Panc1 (cell line): ENCODE measurements at regions not wholly inside any gene's neighbourhood (a gene's known extent, or its start where the extent isn't known, plus 50 kb on each side); places are given as distances from the start of the nearest gene placed in this dataset.

Experiments
- ATAC-seq: fragments of 200-7000 bp; cut with Tn5 transposase; 2 replicates; pipeline ENCODE4 v1.9.1; 2020; ENCODE audit warnings: mild to moderate bottlenecking, moderate library complexity
- BruUV-seq: library from RNA; stranded (reverse); fragments of 400-500 nt; replicated peaks from 2 replicates; lab custom pipeline; 2021; lab: Mats Ljungman, UMichigan
- CTCF ChIA-PET: fragments of 300-600 bp; sonication (Branson Sonifier 250); formaldehyde crosslinking; loops from one replicate; lab custom pipeline; 2022; ENCODE audit warnings: antibody characterized with exemption; lab: Charles Lee
- POLR2A ChIA-PET: fragments of 300-600 bp; sonication (Branson Sonifier 250); formaldehyde crosslinking; loops from one replicate; lab custom pipeline; 2022; ENCODE audit warnings: antibody characterized with exemption; lab: Charles Lee
- DNase-seq: peaks from one replicate; pipeline ENCODE4 v3.0.0-alpha.2; 2010; ENCODE audit warnings: low read depth, low spot score
- H3K27ac ChIP-seq: 2 replicates; pipeline ENCODE4 v1.5.1; 2011; ENCODE audit warnings: mild to moderate bottlenecking, low read length, inconsistent platforms
- H3K27me3 ChIP-seq: fragments of 200-500 bp; sonication (Bioruptor generic); 2 replicates; pipeline ENCODE4 v1.6.0; 2014; ENCODE audit warnings: low read length, inconsistent platforms; ENCODE audit not compliant: control insufficient read depth, insufficient read depth
- H3K36me3 ChIP-seq: fragments of 200-500 bp; sonication (Bioruptor generic); 2 replicates; pipeline ENCODE4 v1.5.1; 2014; ENCODE audit warnings: inconsistent platforms, mild to moderate bottlenecking, low read length, moderate library complexity; ENCODE audit not compliant: control insufficient read depth, insufficient read depth
- H3K4me1 ChIP-seq: 2 replicates; pipeline ENCODE4 v1.5.1; 2011; ENCODE audit warnings: inconsistent platforms, mild to moderate bottlenecking, low read length, moderate library complexity; ENCODE audit not compliant: control insufficient read depth, insufficient read depth
- H3K4me3 ChIP-seq, 2 experiments: 2 replicates each; pipeline ENCODE4 v1.5.1; 2011 to 2012; ENCODE audit warnings: low read depth in 2 of 2, low read length in 2 of 2, mild to moderate bottlenecking in 2 of 2, inconsistent platforms in 1 of 2, moderate library complexity in 1 of 2
- H3K9me3 ChIP-seq: fragments of 200-500 bp; sonication (Bioruptor generic); 2 replicates; pipeline ENCODE4 v1.5.1; 2014; ENCODE audit warnings: low read depth, mild to moderate bottlenecking, inconsistent platforms, low read length, moderate library complexity; ENCODE audit not compliant: control insufficient read depth, insufficient read depth
- CTCF ChIP-seq: fragments of 450-650 bp; IDR thresholded peaks from 2 replicates; pipeline ENCODE4 v1.5.1; 2017; ENCODE audit warnings: mild to moderate bottlenecking
- POLR2AphosphoS5 ChIP-seq: IDR thresholded peaks from 2 replicates; pipeline ENCODE4 v1.6.1; 2012; ENCODE audit warnings: mild to moderate bottlenecking, low read depth, low read length, moderate library complexity
- SIN3A ChIP-seq: IDR thresholded peaks from 2 replicates; pipeline ENCODE4 v1.6.1; 2012; ENCODE audit warnings: low read depth, mild to moderate bottlenecking, low read length, moderate library complexity, borderline replicate concordance; ENCODE audit not compliant: insufficient read depth
- TCF7L2 ChIP-seq: IDR thresholded peaks from 2 replicates; pipeline ENCODE4 v1.6.1; 2011; ENCODE audit warnings: mild to moderate bottlenecking, low read depth, low read length, inconsistent platforms
- in situ Hi-C: cut with HindIII; loops from 2 replicates; pipeline ENCODE4 v1.10.0; 2016; ENCODE audit warnings: low sequenced_read_pairs, low pct_unique_long_range_greater_than_20kb
- intact Hi-C: fragments of 100-400 bp; cut with micrococcal nuclease; formaldehyde crosslinking; loops from one replicate; pipeline ENCODE4 v1.10.0; 2022; ENCODE audit not compliant: unreplicated experiment
- TF ChIP-seq, protein P1 (sequence below), 2 experiments: IDR thresholded peaks; 2 replicates each; pipeline ENCODE4 v1.6.1; 2011 to 2012; ENCODE audit warnings: low read depth in 2 of 2, control low read depth in 1 of 2, low read length in 1 of 2, mild to moderate bottlenecking in 1 of 2, moderate library complexity in 1 of 2; ENCODE audit not compliant: insufficient read depth in 1 of 2

DNA sequence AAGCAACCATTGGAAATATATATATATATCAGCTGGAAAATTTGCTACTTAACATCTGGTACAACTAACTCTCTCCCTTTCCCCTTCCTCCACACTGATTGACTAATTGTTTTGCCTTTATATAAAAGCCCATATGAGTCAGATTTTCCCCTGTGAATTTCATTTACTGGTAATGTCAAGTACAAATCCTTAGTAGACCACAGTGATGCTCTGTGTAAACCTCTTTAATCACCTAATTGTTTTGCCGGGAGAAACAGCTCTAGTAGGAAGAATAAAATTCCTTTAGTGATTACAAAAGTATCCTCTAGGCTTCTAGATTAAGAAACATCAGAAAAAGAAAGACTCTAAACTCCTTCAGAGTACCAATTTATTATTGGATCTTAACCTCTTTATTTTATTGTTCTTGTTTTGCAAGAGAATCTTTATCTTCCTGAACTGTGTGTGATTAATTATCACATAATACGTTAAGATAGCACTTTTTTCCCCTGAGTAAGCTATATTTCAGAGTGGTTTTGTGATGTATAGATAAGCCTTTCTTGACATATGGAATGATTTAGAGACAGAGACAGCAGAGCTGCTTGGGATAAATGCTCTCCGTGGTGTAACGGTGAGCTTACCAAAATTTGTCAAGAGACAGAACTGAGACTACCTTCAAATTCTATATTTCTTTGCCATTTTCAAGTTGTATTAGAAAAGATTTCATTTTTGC is 1606.4 kb upstream of the TENM3 start:
- Histone ChIP-seq H3K4me1 (no peaks in the 10 kb centered on the region), H3K9me3 (no peaks in the 10 kb centered on the region), H3K36me3 (no peaks in the 10 kb centered on the region), H3K27me3 (no peaks in the 10 kb centered on the region), H3K27ac (no peak overlapping the region), H3K4me3 (no peak overlapping the region)
- POLR2A ChIA-PET: no interaction called here
- no TSS peak for BruUV-seq
- in situ Hi-C loops (no loop called here), intact Hi-C loops (no loop called here)
- DNase-seq (no peak), ATAC-seq (no peak)
- TF ChIP-seq SIN3A (no peak), POLR2AphosphoS5 (no peak)
- CTCF ChIA-PET: no interaction called here

GRCh38 chr4:180637616-180638015 is 1605.6 kb upstream of the TENM3 start:
- Histone ChIP-seq H3K9me3 (no peaks in the 10 kb centered on the region), H3K4me1 (no peaks in the 10 kb centered on the region), H3K4me3 (no peak overlapping the region), H3K27me3 (no peaks in the 10 kb centered on the region), H3K27ac (no peak overlapping the region), H3K36me3 (no peaks in the 10 kb centered on the region)
- ChIA-PET CTCF (no interaction called here), POLR2A (no interaction called here)
- intact Hi-C loops: no loop called here
- BruUV-seq: no TSS peak
- DNase-seq (no peak), ATAC-seq (no peak)
- in situ Hi-C loops: no loop called here
- TF ChIP-seq TCF7L2 (no peak), POLR2AphosphoS5 (no peak), SIN3A (no peak), CTCF (no peak)
- TF ChIP-seq, protein P1, sequence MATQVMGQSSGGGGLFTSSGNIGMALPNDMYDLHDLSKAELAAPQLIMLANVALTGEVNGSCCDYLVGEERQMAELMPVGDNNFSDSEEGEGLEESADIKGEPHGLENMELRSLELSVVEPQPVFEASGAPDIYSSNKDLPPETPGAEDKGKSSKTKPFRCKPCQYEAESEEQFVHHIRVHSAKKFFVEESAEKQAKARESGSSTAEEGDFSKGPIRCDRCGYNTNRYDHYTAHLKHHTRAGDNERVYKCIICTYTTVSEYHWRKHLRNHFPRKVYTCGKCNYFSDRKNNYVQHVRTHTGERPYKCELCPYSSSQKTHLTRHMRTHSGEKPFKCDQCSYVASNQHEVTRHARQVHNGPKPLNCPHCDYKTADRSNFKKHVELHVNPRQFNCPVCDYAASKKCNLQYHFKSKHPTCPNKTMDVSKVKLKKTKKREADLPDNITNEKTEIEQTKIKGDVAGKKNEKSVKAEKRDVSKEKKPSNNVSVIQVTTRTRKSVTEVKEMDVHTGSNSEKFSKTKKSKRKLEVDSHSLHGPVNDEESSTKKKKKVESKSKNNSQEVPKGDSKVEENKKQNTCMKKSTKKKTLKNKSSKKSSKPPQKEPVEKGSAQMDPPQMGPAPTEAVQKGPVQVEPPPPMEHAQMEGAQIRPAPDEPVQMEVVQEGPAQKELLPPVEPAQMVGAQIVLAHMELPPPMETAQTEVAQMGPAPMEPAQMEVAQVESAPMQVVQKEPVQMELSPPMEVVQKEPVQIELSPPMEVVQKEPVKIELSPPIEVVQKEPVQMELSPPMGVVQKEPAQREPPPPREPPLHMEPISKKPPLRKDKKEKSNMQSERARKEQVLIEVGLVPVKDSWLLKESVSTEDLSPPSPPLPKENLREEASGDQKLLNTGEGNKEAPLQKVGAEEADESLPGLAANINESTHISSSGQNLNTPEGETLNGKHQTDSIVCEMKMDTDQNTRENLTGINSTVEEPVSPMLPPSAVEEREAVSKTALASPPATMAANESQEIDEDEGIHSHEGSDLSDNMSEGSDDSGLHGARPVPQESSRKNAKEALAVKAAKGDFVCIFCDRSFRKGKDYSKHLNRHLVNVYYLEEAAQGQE (IDR thresholded peaks at IDR 0.05; ENCODE audit: insufficient read depth in 1 of 2, low read depth in 2 of 2, low read length in 1 of 2): no peak

DNA sequence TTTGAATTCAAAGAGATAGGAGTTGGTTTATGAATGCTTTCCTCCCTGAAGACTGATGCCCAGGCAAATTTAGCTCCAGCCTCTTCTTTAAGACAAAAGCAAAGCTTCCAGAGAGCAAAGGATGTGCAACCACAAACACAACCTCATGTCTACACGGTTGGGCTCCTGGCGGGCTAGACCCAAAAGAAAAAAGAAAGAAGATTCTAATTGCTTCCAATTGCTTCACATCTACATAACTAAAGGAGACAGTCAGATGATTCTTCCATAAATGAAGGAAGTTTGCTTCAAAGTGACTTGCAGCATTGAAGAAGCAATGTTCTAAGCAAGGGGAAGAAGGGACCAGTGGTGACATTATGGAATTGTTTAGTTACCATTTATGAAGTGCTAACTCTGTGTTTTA is 1603.0 kb upstream of the TENM3 start:
- H3K4me3 ChIP-seq: no peak overlapping the region
- ATAC-seq: no peak
- no peaks in the 10 kb centered on the region for H3K27me3 ChIP-seq
- no peaks in the 10 kb centered on the region for H3K9me3 ChIP-seq
- no TSS peak for BruUV-seq
- no peak for TF ChIP-seq POLR2AphosphoS5
- no peak for TF ChIP-seq TCF7L2
- no peak for TF ChIP-seq CTCF
- no peak for TF ChIP-seq SIN3A
- TF ChIP-seq, protein P1 (IDR thresholded peaks at IDR 0.05; ENCODE audit: insufficient read depth in 1 of 2, low read depth in 2 of 2, low read length in 1 of 2): no peak
- ChIA-PET POLR2A (no interaction called here), CTCF (no interaction called here)
- no peak for DNase-seq
- in situ Hi-C loops: no loop called here
- H3K27ac ChIP-seq: no peak overlapping the region
- H3K4me1 ChIP-seq: no peaks in the 10 kb centered on the region
- intact Hi-C loops: no loop called here
- H3K36me3 ChIP-seq: no peaks in the 10 kb centered on the region
